Transverse colon (tissue), 4 donors: ENCODE measurements at regions not wholly inside any gene's neighbourhood (a gene's known extent, or its start where the extent isn't known, plus 50 kb on each side); places are given as distances from the start of the nearest gene placed in this dataset.
A peak's percentile ranks its signal among the peaks of the same experiment; 100 is the strongest.

Experiments used
- DNase-seq: peaks from one replicate; pipeline ENCODE4 v3.0.0-alpha.2; 2019
- H3K27ac ChIP-seq, 4 donors: fragments of 200-600 bp; sonication (generic); 2 replicates each; pipeline ENCODE4 v1.5.1; 2016 to 2018; ENCODE audit warnings: inconsistent platforms in 4 of 4
- H3K27me3 ChIP-seq: fragments of 200-600 bp; sonication (generic); 2 replicates; pipeline ENCODE4 v1.5.1; 2017; ENCODE audit warnings: inconsistent platforms
- H3K36me3 ChIP-seq, 4 donors: fragments of 200-600 bp; sonication (generic); 2 replicates each; pipeline ENCODE4 v1.5.1; 2017 to 2019; ENCODE audit warnings: inconsistent platforms in 4 of 4
- H3K4me1 ChIP-seq, 4 donors: fragments of 200-600 bp; sonication (generic); 2 replicates each; pipeline ENCODE4 v1.5.1; 2017 to 2020; ENCODE audit warnings: inconsistent platforms in 4 of 4
- H3K4me3 ChIP-seq, 4 donors: fragments of 200-600 bp; sonication (generic); 1 replicate in 1 of 4; 2 replicates in 3 of 4; pipeline versions ENCODE4 v1.5.1 to v1.6.1; 2017 to 2019; ENCODE audit warnings: inconsistent platforms in 4 of 4
- H3K9me3 ChIP-seq, 2 donors: fragments of 200-600 bp; sonication (generic); 2 replicates each; pipeline ENCODE4 v1.5.1; 2017 to 2019; ENCODE audit warnings: inconsistent platforms in 2 of 2
- CTCF ChIP-seq, 5 experiments: fragments of 200-600 bp in 3 of 5; fragments of 450-650 bp in 2 of 5; sonication (generic) in 3 of 5; IDR thresholded peaks; 1 replicate in 2 of 5; 2 replicates in 3 of 5; pipeline ENCODE4 v1.5.1; 2016 to 2017; ENCODE audit warnings: antibody characterized with exemption in 5 of 5, inconsistent platforms in 3 of 5, mild to moderate bottlenecking in 2 of 5, moderate library complexity in 1 of 5
- EP300 ChIP-seq: sonication (generic); formaldehyde crosslinking; IDR thresholded peaks from one replicate; pipeline ENCODE4 v1.6.1; 2017; ENCODE audit warnings: antibody characterized with exemption, low read depth
- POLR2A ChIP-seq: fragments of 450-650 bp; IDR thresholded peaks from one replicate; pipeline ENCODE4 v1.6.1; 2016; ENCODE audit warnings: antibody characterized with exemption, mild to moderate bottlenecking, moderate library complexity
- POLR2AphosphoS5 ChIP-seq, 3 donors: sonication (generic); formaldehyde crosslinking; IDR thresholded peaks; one replicate each; pipeline ENCODE4 v1.6.1; 2016; ENCODE audit warnings: antibody characterized with exemption in 3 of 3
- WGBS, 2 donors: methylation state at CpG; one replicate each; pipeline ENCODE4 v1.1.5; 2018; ENCODE audit warnings: low coverage in 1 of 2; 5-methylcytosine and 5-hydroxymethylcytosine counted together
- in situ Hi-C, 4 donors: fragments of 200-750 bp; cut with MboI; loops; one replicate each; pipeline versions ENCODE4 v1.15.0 to v1.15.1; 2017; ENCODE audit warnings: low sequenced_read_pairs in 3 of 4, low pct_ligation_motif_present in 1 of 4, low pct_unique_long_range_greater_than_20kb in 1 of 4
- intact Hi-C: fragments of 100-400 bp; cut with DNase I; formaldehyde crosslinking; loops from one replicate; pipeline ENCODE4 v1.15.1; 2023; ENCODE audit warnings: low total_unique reads

GRCh38 chr3:30400926-30401325, 205.5 kb upstream of the TGFBR2 start:
- 25 to 27% methylated on average over 1 to 3 of the region's 3 CpGs for WGBS, 2 donors
- intact Hi-C loops (no loop called here), in situ Hi-C loops (no loop called here)
- Histone ChIP-seq H3K27ac (peak overlapping the region in 3 of 4 donors; percentile 0 to 11 (median 4)), H3K9me3 (no peaks in the 10 kb centered on the region), H3K36me3 (no peaks in the 10 kb centered on the region), H3K4me1 (peaks cover 0 to 19% (median 1%) of the 10 kb centered on the region in 4 donors), H3K27me3 (no peaks in the 10 kb centered on the region), H3K4me3 (no peak overlapping the region)
- DNase-seq, result no peak
- TF ChIP-seq CTCF (IDR thresholded peaks at IDR 0.05) (no peak), POLR2AphosphoS5 (IDR thresholded peaks at IDR 0.05) (no peak), EP300 (no peak), POLR2A (no peak)

GRCh38 chr3:30401971-30402370, 204.4 kb upstream of the TGFBR2 start:
- TF ChIP-seq EP300 (no peak), POLR2AphosphoS5 (IDR thresholded peaks at IDR 0.05) (no peak), CTCF (IDR thresholded peaks at IDR 0.05) (no peak), POLR2A (no peak)
- intact Hi-C loops, result no loop called here
- Histone ChIP-seq H3K27ac (no peak overlapping the region), H3K4me3 (no peak overlapping the region), H3K27me3 (no peaks in the 10 kb centered on the region), H3K36me3 (no peaks in the 10 kb centered on the region), H3K9me3 (no peaks in the 10 kb centered on the region), H3K4me1 (peaks cover 0 to 19% (median 1%) of the 10 kb centered on the region in 4 donors)
- DNase-seq, result no peak
- in situ Hi-C loops, result no loop called here

- whole genome bisulfite sequencing, 2 donors, result 95 to 98% methylated on average over 2 of the region's 2 CpGs
Observed at GRCh38 chr3:30407651-30408050, 198.8 kb upstream of the TGFBR2 start.

GRCh38 chr3:30408105-30408557, 198.3 kb upstream of the TGFBR2 start:
- no peak for TF ChIP-seq POLR2AphosphoS5 (IDR thresholded peaks at IDR 0.05)
- TF ChIP-seq EP300, result no peak
- TF ChIP-seq POLR2A, result no peak
- peak in 1 of 5 experiments; percentile 18 for TF ChIP-seq CTCF (IDR thresholded peaks at IDR 0.05)

More at GRCh38 chr3:30407651-30408050, 198.8 kb upstream of the TGFBR2 start:
- H3K27ac ChIP-seq, result no peak overlapping the region
- TF ChIP-seq EP300 (no peak), POLR2AphosphoS5 (IDR thresholded peaks at IDR 0.05) (no peak), POLR2A (no peak), CTCF (IDR thresholded peaks at IDR 0.05) (no peak)
- in situ Hi-C loops (no loop called here), intact Hi-C loops (no loop called here)
- no peaks in the 10 kb centered on the region for H3K4me1 ChIP-seq
- H3K4me3 ChIP-seq, result no peak overlapping the region
- no peaks in the 10 kb centered on the region for H3K27me3 ChIP-seq
- no peak for DNase-seq
- H3K9me3 ChIP-seq, result peaks cover 0 to 4% of the 10 kb centered on the region in 2 donors
- no peaks in the 10 kb centered on the region for H3K36me3 ChIP-seq

More at GRCh38 chr3:30408105-30408557, 198.3 kb upstream of the TGFBR2 start:
- Histone ChIP-seq H3K4me3 (no peak overlapping the region), H3K27me3 (no peaks in the 10 kb centered on the region), H3K4me1 (no peaks in the 10 kb centered on the region), H3K9me3 (peaks cover 0 to 4% of the 10 kb centered on the region in 2 donors), H3K27ac (no peak overlapping the region), H3K36me3 (no peaks in the 10 kb centered on the region)
- no peak for DNase-seq
- WGBS, 2 donors, result 64 to 66% methylated on average over 2 of the region's 2 CpGs
- intact Hi-C loops (no loop called here), in situ Hi-C loops (no loop called here)
